GM19324 (cell line): ENCODE measurements at regions not wholly inside any gene's neighbourhood (a gene's known extent, or its start where the extent isn't known, plus 50 kb on each side); places are given as distances from the start of the nearest gene placed in this dataset.

ENCODE experiments used
- ATAC-seq: cut with Tn5 transposase; IDR thresholded peaks from one replicate; pipeline ENCODE4 v1.9.1; 2021; ENCODE audit warnings: mild to moderate bottlenecking, moderate library complexity; ENCODE audit not compliant: unreplicated experiment, low FRiP score

- ATAC-seq, result no peak
Measured at GRCh38 chr3:3745693-3746092, 53.5 kb upstream of the LRRN1 start.

- ATAC-seq, result peak; percentile 76
Measured at GRCh38 chr3:3744826-3745225, 54.4 kb upstream of the LRRN1 start.

- ATAC-seq, result no peak
Measured at GRCh38 chr3:3743754-3744153, 55.5 kb upstream of the LRRN1 start.

- no peak for ATAC-seq
Measured at GRCh38 chr3:3740061-3740460, 59.2 kb upstream of the LRRN1 start.

GRCh38 chr3:3739330-3740060 lies 59.7 kb upstream of the LRRN1 start:
- ATAC-seq, result no peak

- no peak for ATAC-seq
Measured at GRCh38 chr3:3737531-3737930, 61.7 kb upstream of the LRRN1 start.

- ATAC-seq, result peak; percentile 60
Measured at GRCh38 chr3:3735919-3736318, 63.3 kb upstream of the LRRN1 start.

GRCh38 chr3:3734881-3735280 lies 64.3 kb upstream of the LRRN1 start:
- ATAC-seq, result no peak

GRCh38 chr3:3729261-3729660 lies 70.0 kb upstream of the LRRN1 start:
- ATAC-seq, result no peak

GRCh38 chr3:3726549-3726948 lies 72.7 kb upstream of the LRRN1 start:
- ATAC-seq, result no peak

- ATAC-seq, result no peak
Measured at GRCh38 chr3:3714572-3714971, 84.7 kb upstream of the LRRN1 start.

GRCh38 chr3:3712971-3713370 lies 86.3 kb upstream of the LRRN1 start:
- no peak for ATAC-seq

GRCh38 chr3:3708769-3709115 lies 90.5 kb upstream of the LRRN1 start:
- no peak for ATAC-seq

GRCh38 chr3:3707858-3708768 lies 91.1 kb upstream of the LRRN1 start:
- no peak for ATAC-seq

GRCh38 chr3:3705090-3705775 lies 94.0 kb upstream of the LRRN1 start:
- no peak for ATAC-seq

- ATAC-seq, result no peak
Measured at GRCh38 chr3:3701949-3702348, 97.3 kb upstream of the LRRN1 start.

- no peak for ATAC-seq
Measured at GRCh38 chr3:3699816-3700633, 99.2 kb upstream of the LRRN1 start.

- no peak for ATAC-seq
Measured at GRCh38 chr3:3699407-3699806, 99.8 kb upstream of the LRRN1 start.

GRCh38 chr3:3696345-3696744 lies 102.9 kb upstream of the LRRN1 start:
- ATAC-seq, result no peak

GRCh38 chr3:3693593-3693992 lies 105.6 kb upstream of the LRRN1 start:
- ATAC-seq, result no peak
